ENCODE measurements at regions not wholly inside any gene's neighbourhood (a gene's known extent, or its start where the extent isn't known, plus 50 kb on each side); places are given as distances from the start of the nearest gene placed in this dataset.

DNA sequence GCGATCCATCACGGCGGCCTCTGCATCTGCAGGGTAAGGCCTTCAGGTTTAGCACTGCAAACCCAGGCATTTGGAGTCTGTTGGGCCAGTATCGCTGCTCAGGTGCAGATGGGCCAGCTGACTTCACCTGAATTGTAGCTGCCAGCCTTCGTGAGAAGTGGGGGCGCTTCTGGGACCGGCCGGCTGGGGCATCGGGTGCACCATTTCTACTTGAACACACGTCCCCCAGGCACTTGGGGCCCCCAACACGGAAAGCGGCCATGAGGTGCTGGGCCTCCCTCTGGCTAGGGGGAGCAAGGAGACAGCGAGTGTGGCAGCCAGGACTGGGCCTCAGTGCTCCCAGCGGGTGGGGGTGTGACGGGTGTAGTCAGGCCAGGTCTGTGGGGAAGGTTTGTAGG is 767.6 kb downstream of the KCNJ18 start:
- Histone ChIP-seq H3K9me3 (ENCODE audit: low read length) (no peaks in the 10 kb centered on the region), H3K36me3 (ENCODE audit: insufficient read depth, low read length) (no peaks in the 10 kb centered on the region), H2AFZ (ENCODE audit: low read depth, low read length) (no peak overlapping the region), H3K4me3 (ENCODE audit: low read length) (no peak overlapping the region), H3K4me1 (ENCODE audit: insufficient read depth, low read length) (no peaks in the 10 kb centered on the region), H3K27me3 (ENCODE audit: insufficient read depth, low read length) (no peaks in the 10 kb centered on the region)

DNA sequence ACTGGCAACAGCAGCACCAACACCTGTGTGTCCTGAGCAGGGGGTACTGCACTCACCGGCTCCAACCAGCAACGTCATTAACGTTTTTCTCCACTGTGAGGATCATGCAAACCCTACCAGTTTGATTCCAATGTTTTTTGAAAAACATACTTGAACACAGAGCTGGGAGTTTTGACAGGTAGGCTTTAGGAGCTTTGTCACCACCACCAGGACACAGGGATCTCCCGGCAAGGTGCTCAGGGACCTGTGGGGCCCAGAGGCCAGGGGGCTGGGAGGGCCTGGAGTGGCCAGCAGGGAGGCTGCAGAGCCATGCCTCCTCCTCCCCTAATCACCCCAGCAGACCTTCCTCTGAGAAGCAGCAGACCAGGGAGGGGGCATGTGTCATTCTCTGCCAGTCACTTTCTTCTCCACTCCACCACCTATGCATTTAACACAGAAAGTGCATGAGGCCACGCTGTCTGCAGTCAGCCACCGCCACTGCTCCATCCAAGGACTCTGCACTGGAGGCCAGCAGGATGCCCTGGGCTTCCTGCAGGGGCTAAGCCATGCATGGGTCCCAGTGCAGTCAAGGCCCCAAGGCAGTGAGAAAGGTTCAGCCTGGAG is 768.2 kb downstream of the KCNJ18 start:
- no peaks in the 10 kb centered on the region for H3K9me3 ChIP-seq (ENCODE audit: low read length)

DNA sequence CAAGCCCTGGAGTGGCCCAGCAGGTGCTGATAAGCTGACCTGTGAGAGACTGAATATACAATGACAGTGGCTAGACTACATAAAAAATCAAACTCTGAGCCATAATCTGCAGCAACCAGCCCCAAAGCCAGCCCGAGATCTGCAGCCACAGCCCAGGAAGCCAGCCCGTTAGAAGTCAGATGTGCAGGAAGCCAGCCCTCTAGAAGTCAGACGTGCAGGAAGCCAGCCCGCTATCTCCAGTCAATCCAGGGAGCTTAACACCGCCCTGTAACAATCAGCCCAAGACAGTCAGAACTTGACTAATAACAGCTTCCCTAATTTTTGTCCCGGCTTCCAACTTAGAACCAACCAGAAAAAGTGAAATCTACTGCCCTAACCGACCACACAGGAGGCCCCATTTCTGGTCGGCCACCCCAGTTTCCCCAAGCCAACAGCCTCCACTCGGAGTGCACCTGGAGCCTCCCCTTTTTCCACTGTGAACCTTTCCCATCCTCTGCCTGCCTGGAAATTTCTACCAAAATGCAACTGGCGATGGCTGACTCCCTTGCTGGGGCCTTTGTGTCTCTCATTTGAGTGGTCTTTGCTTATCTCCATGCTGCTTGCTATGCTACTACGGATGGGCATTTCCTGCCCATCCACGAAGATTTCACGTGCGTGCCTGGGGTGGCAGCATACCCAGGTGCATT is 769.3 kb downstream of the KCNJ18 start:
- H3K36me3 ChIP-seq (ENCODE audit: insufficient read depth, low read length) = no peaks in the 10 kb centered on the region
- H2AFZ ChIP-seq (ENCODE audit: low read depth, low read length) = no peak overlapping the region
- H3K9me3 ChIP-seq (ENCODE audit: low read length) = no peaks in the 10 kb centered on the region
- no peak overlapping the region for H3K4me3 ChIP-seq (ENCODE audit: low read length)
- H3K4me1 ChIP-seq (ENCODE audit: insufficient read depth, low read length) = no peaks in the 10 kb centered on the region
- no peaks in the 10 kb centered on the region for H3K27me3 ChIP-seq (ENCODE audit: insufficient read depth, low read length)

More for the DNA sequence above, 768.2 kb downstream of the KCNJ18 start:
- H2AFZ ChIP-seq (ENCODE audit: low read depth, low read length) = no peak overlapping the region
- H3K4me3 ChIP-seq (ENCODE audit: low read length) = no peak overlapping the region
- no peaks in the 10 kb centered on the region for H3K27me3 ChIP-seq (ENCODE audit: insufficient read depth, low read length)
- H3K4me1 ChIP-seq (ENCODE audit: insufficient read depth, low read length) = no peaks in the 10 kb centered on the region
- H3K36me3 ChIP-seq (ENCODE audit: insufficient read depth, low read length) = no peaks in the 10 kb centered on the region

GRCh38 chr17:22462461-22462860 is 770.1 kb downstream of the KCNJ18 start:
- H2AFZ ChIP-seq (ENCODE audit: low read depth, low read length) = no peak overlapping the region
- no peaks in the 10 kb centered on the region for H3K9me3 ChIP-seq (ENCODE audit: low read length)
- no peak overlapping the region for H3K4me3 ChIP-seq (ENCODE audit: low read length)
- H3K36me3 ChIP-seq (ENCODE audit: insufficient read depth, low read length) = no peaks in the 10 kb centered on the region
- H3K4me1 ChIP-seq (ENCODE audit: insufficient read depth, low read length) = no peaks in the 10 kb centered on the region
- no peaks in the 10 kb centered on the region for H3K27me3 ChIP-seq (ENCODE audit: insufficient read depth, low read length)

DNA sequence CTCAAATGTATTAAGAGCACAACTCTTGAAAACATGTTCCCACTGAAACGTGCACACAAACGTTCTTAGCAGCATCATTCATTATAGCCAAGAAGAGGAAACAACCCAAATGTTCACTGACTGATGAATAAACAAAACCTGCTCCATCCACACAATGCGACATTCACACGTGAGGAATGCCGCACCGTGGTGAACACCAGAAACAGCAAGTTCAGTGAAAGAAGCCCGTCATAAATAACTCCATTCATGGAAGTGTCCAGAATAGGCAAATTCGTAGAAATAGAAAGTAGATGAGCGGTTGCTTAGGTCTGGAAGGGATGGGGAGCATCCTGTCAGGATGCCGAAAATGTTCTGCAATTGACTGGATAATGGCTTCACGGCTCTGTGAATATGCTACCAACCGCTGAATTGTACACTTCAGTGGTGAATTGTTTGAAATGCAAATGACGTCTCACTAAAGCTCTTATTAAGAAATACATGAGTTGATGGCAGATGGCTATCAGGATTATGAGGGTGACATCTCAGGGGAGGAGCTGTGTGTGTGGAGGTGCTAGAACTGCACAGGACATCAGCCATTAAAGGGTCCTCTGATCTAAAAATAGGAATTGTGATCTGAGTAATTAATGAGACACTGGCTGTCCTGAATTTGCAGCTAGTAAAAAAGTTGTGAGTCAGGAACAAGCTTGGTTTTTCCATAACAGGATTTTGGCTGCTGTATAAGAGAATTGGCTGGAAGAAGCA is 771.0 kb downstream of the KCNJ18 start:
- H3K4me3 ChIP-seq (ENCODE audit: low read length) = no peak overlapping the region
- H3K36me3 ChIP-seq (ENCODE audit: insufficient read depth, low read length) = no peaks in the 10 kb centered on the region
- no peak overlapping the region for H2AFZ ChIP-seq (ENCODE audit: low read depth, low read length)
- no peaks in the 10 kb centered on the region for H3K27me3 ChIP-seq (ENCODE audit: insufficient read depth, low read length)
- H3K4me1 ChIP-seq (ENCODE audit: insufficient read depth, low read length) = no peaks in the 10 kb centered on the region
- no peaks in the 10 kb centered on the region for H3K9me3 ChIP-seq (ENCODE audit: low read length)

DNA sequence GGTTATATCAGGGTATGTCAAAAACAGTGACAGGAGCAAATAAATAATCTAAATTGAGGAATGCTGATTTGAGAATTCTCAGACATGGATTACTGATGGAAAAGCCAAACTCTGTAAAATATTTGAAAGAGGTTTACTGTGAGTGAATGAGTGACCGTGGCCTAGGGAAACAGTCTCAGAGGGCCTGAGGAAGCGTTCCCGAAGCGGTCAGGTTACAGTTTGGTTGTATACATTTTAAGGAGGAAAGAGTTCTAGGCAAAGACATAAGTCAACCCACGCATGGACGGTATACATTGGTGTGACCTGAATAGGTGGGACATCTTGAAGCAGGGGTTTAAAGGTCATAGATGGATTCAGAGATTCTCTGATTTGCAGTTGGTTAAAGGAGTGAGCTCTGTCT is 771.7 kb downstream of the KCNJ18 start:
- H2AFZ ChIP-seq (ENCODE audit: low read depth, low read length) = no peak overlapping the region
- no peaks in the 10 kb centered on the region for H3K9me3 ChIP-seq (ENCODE audit: low read length)
- no peak overlapping the region for H3K4me3 ChIP-seq (ENCODE audit: low read length)
- H3K36me3 ChIP-seq (ENCODE audit: insufficient read depth, low read length) = no peaks in the 10 kb centered on the region
- H3K4me1 ChIP-seq (ENCODE audit: insufficient read depth, low read length) = no peaks in the 10 kb centered on the region
- no peaks in the 10 kb centered on the region for H3K27me3 ChIP-seq (ENCODE audit: insufficient read depth, low read length)

GRCh38 chr17:22467720-22468119 is 775.4 kb downstream of the KCNJ18 start:
- Histone ChIP-seq H3K27me3 (ENCODE audit: insufficient read depth, low read length) (no peaks in the 10 kb centered on the region), H3K36me3 (ENCODE audit: insufficient read depth, low read length) (no peaks in the 10 kb centered on the region), H3K9me3 (ENCODE audit: low read length) (no peaks in the 10 kb centered on the region), H3K4me1 (ENCODE audit: insufficient read depth, low read length) (no peaks in the 10 kb centered on the region), H2AFZ (ENCODE audit: low read depth, low read length) (no peak overlapping the region), H3K4me3 (ENCODE audit: low read length) (no peak overlapping the region)

DNA sequence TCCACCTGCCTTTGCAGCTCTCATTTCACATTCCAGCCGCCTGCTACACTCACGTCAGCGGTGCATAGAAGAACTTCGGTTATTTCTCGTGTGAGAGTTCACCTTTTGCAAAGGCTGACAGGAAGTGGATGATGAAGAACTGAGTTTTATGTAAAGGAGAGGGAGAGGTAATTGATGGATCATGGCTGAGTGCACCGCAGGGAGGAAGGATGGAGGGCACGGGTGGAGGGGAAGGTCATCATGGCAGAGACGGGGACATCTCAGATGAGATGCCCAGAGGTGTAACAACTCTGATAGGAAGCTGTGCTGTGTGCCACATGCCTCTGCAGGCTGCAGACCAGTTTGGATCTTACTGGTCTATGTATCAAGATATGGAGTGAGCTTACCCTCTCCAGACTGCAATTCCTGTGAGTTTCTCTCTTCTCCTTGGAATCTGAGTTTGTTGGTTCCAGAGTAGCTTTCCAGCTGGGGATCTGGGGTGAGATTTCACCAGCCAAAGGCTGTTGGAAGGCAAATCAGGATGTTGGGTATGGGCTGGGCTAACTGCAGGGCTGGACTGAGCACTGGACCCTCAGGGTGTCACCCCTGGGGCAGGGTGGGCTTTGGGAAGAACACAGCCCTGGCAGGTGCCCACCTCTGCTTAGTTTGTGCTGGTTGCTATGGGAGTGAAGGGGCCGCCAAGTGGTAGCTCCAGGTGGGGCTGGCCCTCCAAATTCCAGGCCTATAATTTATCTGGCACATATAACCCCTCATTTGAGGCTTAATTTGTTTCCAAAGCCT is 777.0 kb downstream of the KCNJ18 start:
- Histone ChIP-seq H3K36me3 (ENCODE audit: insufficient read depth, low read length) (no peaks in the 10 kb centered on the region), H3K27me3 (ENCODE audit: insufficient read depth, low read length) (no peaks in the 10 kb centered on the region), H3K4me3 (ENCODE audit: low read length) (no peak overlapping the region), H3K9me3 (ENCODE audit: low read length) (no peaks in the 10 kb centered on the region), H3K4me1 (ENCODE audit: insufficient read depth, low read length) (no peaks in the 10 kb centered on the region), H2AFZ (ENCODE audit: low read depth, low read length) (no peak overlapping the region)

DNA sequence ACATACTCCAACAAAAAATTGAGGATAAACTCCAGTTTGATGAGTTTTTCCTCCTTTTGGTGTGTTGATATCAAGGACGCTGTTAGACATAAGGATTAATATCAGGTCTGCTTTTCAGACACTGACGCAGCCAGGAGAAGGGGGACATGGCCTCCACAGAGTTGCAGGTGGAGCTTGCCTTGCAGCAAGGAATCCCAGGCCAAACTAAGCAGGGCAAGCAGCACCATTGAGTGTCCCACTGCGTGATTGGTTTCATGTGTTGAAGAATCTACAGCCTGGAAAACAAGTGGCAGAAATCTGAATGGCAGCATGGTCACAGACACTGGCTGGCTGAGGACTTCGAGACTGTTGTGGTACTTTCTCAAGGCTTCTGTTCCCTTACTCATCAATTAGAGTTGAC is 777.6 kb downstream of the KCNJ18 start:
- H2AFZ ChIP-seq (ENCODE audit: low read depth, low read length) = no peak overlapping the region
- no peaks in the 10 kb centered on the region for H3K36me3 ChIP-seq (ENCODE audit: insufficient read depth, low read length)
- H3K27me3 ChIP-seq (ENCODE audit: insufficient read depth, low read length) = no peaks in the 10 kb centered on the region
- no peak overlapping the region for H3K4me3 ChIP-seq (ENCODE audit: low read length)
- H3K9me3 ChIP-seq (ENCODE audit: low read length) = no peaks in the 10 kb centered on the region
- no peaks in the 10 kb centered on the region for H3K4me1 ChIP-seq (ENCODE audit: insufficient read depth, low read length)

DNA sequence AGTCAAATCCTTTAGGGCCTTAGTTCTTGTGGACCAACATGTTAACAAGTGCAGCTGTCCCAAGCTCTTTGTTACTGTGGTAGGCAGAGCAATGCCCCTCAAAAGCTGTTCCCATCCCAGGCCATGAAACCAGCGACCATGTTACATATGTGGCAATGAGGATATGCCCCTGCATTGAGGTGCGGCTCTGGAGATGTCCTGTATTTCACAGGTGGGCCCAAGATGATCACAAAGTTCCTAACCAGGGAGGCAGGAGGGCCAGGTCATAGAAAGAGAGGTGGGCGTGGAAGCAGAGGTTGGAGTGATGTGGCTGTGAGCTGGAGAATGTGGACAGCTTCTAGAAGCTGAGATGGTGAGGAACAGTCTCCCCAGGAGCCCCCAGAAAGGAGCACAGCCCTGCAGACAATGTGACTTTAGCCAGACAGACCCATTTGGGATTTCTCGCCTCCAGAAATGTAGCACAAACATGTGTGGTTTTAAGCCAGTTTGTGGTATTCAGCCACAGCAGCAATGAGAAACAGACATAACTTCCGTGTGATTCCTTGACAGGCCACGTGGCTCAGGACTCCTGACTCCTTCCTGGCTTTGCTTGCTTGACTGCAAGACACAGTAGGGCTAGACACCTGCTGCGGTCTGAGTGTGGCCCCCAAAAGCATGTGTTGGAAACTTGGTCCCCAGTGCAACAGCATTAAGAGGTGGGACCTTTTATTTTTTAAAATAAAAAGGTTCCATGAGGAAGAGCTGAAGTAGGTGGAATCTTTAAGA is 778.3 kb downstream of the KCNJ18 start:
- Histone ChIP-seq H3K36me3 (ENCODE audit: insufficient read depth, low read length) (no peaks in the 10 kb centered on the region), H3K9me3 (ENCODE audit: low read length) (no peaks in the 10 kb centered on the region), H3K4me1 (ENCODE audit: insufficient read depth, low read length) (no peaks in the 10 kb centered on the region), H3K4me3 (ENCODE audit: low read length) (no peak overlapping the region), H3K27me3 (ENCODE audit: insufficient read depth, low read length) (no peaks in the 10 kb centered on the region), H2AFZ (ENCODE audit: low read depth, low read length) (no peak overlapping the region)

GRCh38 chr17:22484826-22485225 is 792.5 kb downstream of the KCNJ18 start:
- no peak overlapping the region for H2AFZ ChIP-seq (ENCODE audit: low read depth, low read length)
- H3K36me3 ChIP-seq (ENCODE audit: insufficient read depth, low read length) = no peaks in the 10 kb centered on the region
- H3K4me3 ChIP-seq (ENCODE audit: low read length) = no peak overlapping the region
- H3K9me3 ChIP-seq (ENCODE audit: low read length) = no peaks in the 10 kb centered on the region
- H3K4me1 ChIP-seq (ENCODE audit: insufficient read depth, low read length) = no peaks in the 10 kb centered on the region
- H3K27me3 ChIP-seq (ENCODE audit: insufficient read depth, low read length) = no peaks in the 10 kb centered on the region

- Histone ChIP-seq H3K4me1 (ENCODE audit: insufficient read depth, low read length) (no peaks in the 10 kb centered on the region), H3K36me3 (ENCODE audit: insufficient read depth, low read length) (no peaks in the 10 kb centered on the region), H2AFZ (ENCODE audit: low read depth, low read length) (no peak overlapping the region), H3K9me3 (ENCODE audit: low read length) (no peaks in the 10 kb centered on the region), H3K4me3 (ENCODE audit: low read length) (no peak overlapping the region), H3K27me3 (ENCODE audit: insufficient read depth, low read length) (no peaks in the 10 kb centered on the region)
Measured at GRCh38 chr17:22490399-22490798, 798.1 kb downstream of the KCNJ18 start.
